GM23338 (cell line): ENCODE measurements at regions not wholly inside any gene's neighbourhood (a gene's known extent, or its start where the extent isn't known, plus 50 kb on each side); places are given as distances from the start of the nearest gene placed in this dataset.

ENCODE experiments used
- ATAC-seq: fragments of 200-7000 bp; cut with Tn5 transposase; 3 replicates; pipeline ENCODE4 v1.9.1; 2020
- DNase-seq: peaks from one replicate; pipeline ENCODE4 v3.0.0-alpha.2; 2015; ENCODE audit warnings: low spot score
- H2AFZ ChIP-seq: fragments of 200-600 bp; sonication (generic); 2 replicates; pipeline ENCODE4 v1.8.0; 2016; ENCODE audit warnings: antibody characterized with exemption, mild to moderate bottlenecking, moderate library complexity
- H3F3A ChIP-seq: fragments of 200-600 bp; sonication (generic); replicated peaks from 2 replicates; pipeline ENCODE4 v1.8.0; 2017; ENCODE audit warnings: antibody characterized with exemption, mixed run types, low read depth
- H3K27ac ChIP-seq: fragments of 200-600 bp; sonication (generic); 2 replicates; pipeline ENCODE4 v1.6.1; 2016; ENCODE audit warnings: low read depth
- H3K27me3 ChIP-seq: fragments of 200-600 bp; sonication (generic); 2 replicates; pipeline ENCODE4 v1.8.0; 2016; ENCODE audit warnings: mild to moderate bottlenecking, mixed run types, moderate library complexity; ENCODE audit not compliant: insufficient read depth
- H3K36me3 ChIP-seq: fragments of 200-600 bp; sonication (generic); 2 replicates; pipeline ENCODE4 v1.8.0; 2016; ENCODE audit warnings: mild to moderate bottlenecking; ENCODE audit not compliant: insufficient read depth
- H3K4me1 ChIP-seq: fragments of 200-600 bp; sonication (generic); 2 replicates; pipeline ENCODE4 v1.8.0; 2016; ENCODE audit warnings: mild to moderate bottlenecking, moderate library complexity; ENCODE audit not compliant: insufficient read depth
- H3K4me2 ChIP-seq: fragments of 200-600 bp; sonication (generic); 2 replicates; pipeline ENCODE4 v1.7.1; 2017; ENCODE audit warnings: mixed run types
- H3K4me3 ChIP-seq: fragments of 200-600 bp; sonication (generic); 2 replicates; pipeline ENCODE4 v1.6.1; 2016; ENCODE audit warnings: mixed run types
- H3K79me2 ChIP-seq: fragments of 200-600 bp; sonication (generic); replicated peaks from 2 replicates; pipeline ENCODE4 v1.8.0; 2017; ENCODE audit warnings: mild to moderate bottlenecking; ENCODE audit not compliant: insufficient read depth
- H3K9me2 ChIP-seq: fragments of 200-600 bp; sonication (generic); 2 replicates; pipeline ENCODE4 v1.8.0; 2017; ENCODE audit not compliant: insufficient read depth
- H4K20me1 ChIP-seq: fragments of 200-600 bp; sonication (generic); replicated peaks from 2 replicates; pipeline ENCODE4 v1.8.0; 2017; ENCODE audit warnings: mild to moderate bottlenecking; ENCODE audit not compliant: insufficient read depth
- H3K27ac Mint-ChIP-seq: 2 replicates; pipeline ENCODE4 v1.8.0; 2020; ENCODE audit warnings: inconsistent platforms, mild to moderate bottlenecking, moderate library complexity, mixed read lengths
- H3K27me3 Mint-ChIP-seq: 3 replicates; pipeline ENCODE4 v1.8.0; 2022; ENCODE audit warnings: low read depth, mild to moderate bottlenecking, moderate library complexity, mixed read lengths, inconsistent platforms; ENCODE audit not compliant: insufficient read depth, poor library complexity
- H3K36me3 Mint-ChIP-seq: 3 replicates; pipeline ENCODE4 v1.8.0; 2021; ENCODE audit warnings: low read depth, mild to moderate bottlenecking, inconsistent platforms, moderate library complexity, mixed read lengths
- H3K4me1 Mint-ChIP-seq: 3 replicates; pipeline ENCODE4 v1.8.0; 2020; ENCODE audit warnings: mild to moderate bottlenecking, inconsistent platforms, mixed read lengths
- H3K4me3 Mint-ChIP-seq: 3 replicates; pipeline ENCODE4 v1.8.0; 2021; ENCODE audit warnings: moderate library complexity, mild to moderate bottlenecking, inconsistent platforms, mixed read lengths
- H3K9me3 Mint-ChIP-seq: 3 replicates; pipeline ENCODE4 v1.8.0; 2020; ENCODE audit warnings: moderate library complexity, mild to moderate bottlenecking, inconsistent platforms, mixed read lengths
- ETS1 ChIP-seq: IDR thresholded peaks from 2 replicates; pipeline ENCODE4 v1.6.1; 2016; ENCODE audit warnings: antibody characterized with exemption
- EZH2 ChIP-seq: fragments of 200-600 bp; sonication (generic); IDR thresholded peaks from one replicate; pipeline ENCODE4 v1.8.0; 2017; ENCODE audit warnings: antibody characterized with exemption, mild to moderate bottlenecking, low read depth; ENCODE audit not compliant: unreplicated experiment
- EZH2phosphoT487 ChIP-seq: fragments of 200-600 bp; sonication (generic); IDR thresholded peaks from one replicate; pipeline ENCODE4 v1.8.1; 2018; ENCODE audit warnings: antibody characterized with exemption; ENCODE audit not compliant: unreplicated experiment
- NANOG ChIP-seq: IDR thresholded peaks from 2 replicates; pipeline ENCODE4 v1.6.1; 2016; ENCODE audit warnings: antibody characterized with exemption, borderline replicate concordance
- POLR2AphosphoS5 ChIP-seq: IDR thresholded peaks from 2 replicates; pipeline ENCODE4 v1.6.1; 2016; ENCODE audit warnings: antibody characterized with exemption, low read depth
- STAT1 ChIP-seq: IDR thresholded peaks from one replicate; pipeline ENCODE4 v1.6.1; 2016; ENCODE audit warnings: antibody characterized with exemption; ENCODE audit not compliant: unreplicated experiment
- ZNF114 ChIP-seq: fragments of 250-450 bp; sonication (Bioruptor Pico); IDR thresholded peaks from 2 replicates; pipeline ENCODE4 v1.5.0; 2020; ENCODE audit warnings: mild to moderate bottlenecking, moderate library complexity
- ZNF331 ChIP-seq: fragments of 250-450 bp; sonication (Bioruptor Pico); IDR thresholded peaks from 2 replicates; pipeline ENCODE4 v1.5.0; 2020; ENCODE audit warnings: low read depth, mild to moderate bottlenecking, moderate library complexity
- ZNF462 ChIP-seq: fragments of 250-450 bp; sonication (Bioruptor Pico); IDR thresholded peaks from 2 replicates; pipeline ENCODE4 v1.5.0; 2020; ENCODE audit warnings: mild to moderate bottlenecking, moderate library complexity

GRCh38 chr5:167995844-167996425 lies 295.5 kb upstream of the WWC1 start:
- Histone ChIP-seq H3K27me3 (no peaks in the 10 kb centered on the region), H3K79me2 (no peaks in the 10 kb centered on the region), H2AFZ (no peak overlapping the region), H3K9me2 (0 out of 2 replicates have a peak, but pooled peaks cover 9% of the 10 kb centered on the region), H3K36me3 (no peaks in the 10 kb centered on the region), H3K4me2 (no peak overlapping the region), H3F3A (no peaks in the 10 kb centered on the region), H3K4me3 (no peak overlapping the region), H3K4me1 (no peaks in the 10 kb centered on the region), H4K20me1 (no peaks in the 10 kb centered on the region), H3K27ac (no peak overlapping the region)
- no peak for TF ChIP-seq EZH2
- no peak for TF ChIP-seq EZH2phosphoT487
- no peak for TF ChIP-seq NANOG
- no peak for TF ChIP-seq POLR2AphosphoS5
- TF ChIP-seq ZNF462 (CRISPR knock-in tag) = no peak
- no peak for TF ChIP-seq ETS1
- no peak for TF ChIP-seq STAT1
- TF ChIP-seq ZNF114 (CRISPR knock-in tag) = no peak
- TF ChIP-seq ZNF331 (CRISPR knock-in tag) = no peak
- DNase-seq (no peak), ATAC-seq (no peak)
- Mint-ChIP-seq H3K4me1 (no peaks in the 10 kb centered on the region; the same call in 2 of the 3 replicates), H3K27me3 (no peaks in the 10 kb centered on the region), H3K36me3 (no peaks in the 10 kb centered on the region), H3K4me3 (no peak overlapping the region), H3K27ac (no peak overlapping the region), H3K9me3 (no peaks in the 10 kb centered on the region)
